CD4-positive, alpha-beta T cell treated with Interferon alpha-2 for 1 hour (primary cell): ENCODE measurements at regions not wholly inside any gene's neighbourhood (a gene's known extent, or its start where the extent isn't known, plus 50 kb on each side); places are given as distances from the start of the nearest gene placed in this dataset.
"Not testable (repeated sequence)": the region's sequence is repeated elsewhere in the genome, so short reads cannot be mapped to it uniquely, and the experiment has no call there.

Source experiments
- DNase-seq, 2 donors: peaks; one replicate each; pipeline ENCODE4 v3.0.0-alpha.2; 2020 to 2022

- DNase-seq: no peak
Measured at GRCh38 chr17:83159204-83160049, 80.0 kb downstream of the METRNL start.

- DNase-seq: no peak
Measured at GRCh38 chr17:83160443-83161297, 81.3 kb downstream of the METRNL start.

GRCh38 chr17:83161298-83162034 is 82.1 kb downstream of the METRNL start:
- DNase-seq: no peak

GRCh38 chr17:83162035-83162745 is 82.8 kb downstream of the METRNL start:
- DNase-seq: no peak

GRCh38 chr17:83164490-83164889 is 85.1 kb downstream of the METRNL start:
- DNase-seq: no peak

GRCh38 chr17:83170571-83171260 is 91.3 kb downstream of the METRNL start:
- no peak for DNase-seq

- no peak for DNase-seq
Measured at GRCh38 chr17:83171661-83172060, 92.3 kb downstream of the METRNL start.

GRCh38 chr17:83172099-83172498 is 92.7 kb downstream of the METRNL start:
- DNase-seq: not testable (repeated sequence)

GRCh38 chr17:83172646-83173045 is 93.2 kb downstream of the METRNL start:
- not testable (repeated sequence) for DNase-seq

GRCh38 chr17:83173180-83173913 is 93.9 kb downstream of the METRNL start:
- DNase-seq: not testable (repeated sequence)

GRCh38 chr17:83173914-83174361 is 94.5 kb downstream of the METRNL start:
- DNase-seq: no peak

- no peak for DNase-seq
Measured at GRCh38 chr17:83174362-83175118, 95.1 kb downstream of the METRNL start.

- no peak for DNase-seq
Measured at GRCh38 chr17:83175119-83175821, 95.9 kb downstream of the METRNL start.

- no peak for DNase-seq
Measured at GRCh38 chr17:83175822-83176622, 96.6 kb downstream of the METRNL start.

- DNase-seq: no peak
Measured at GRCh38 chr17:83176623-83177583, 97.5 kb downstream of the METRNL start.

GRCh38 chr17:83177611-83178532 is 98.5 kb downstream of the METRNL start:
- DNase-seq: no peak
